Esophagus squamous epithelium (tissue), 5 donors: ENCODE measurements at regions not wholly inside any gene's neighbourhood (a gene's known extent, or its start where the extent isn't known, plus 50 kb on each side); places are given as distances from the start of the nearest gene placed in this dataset.
"Not testable (repeated sequence)": the region's sequence is repeated elsewhere in the genome, so short reads cannot be mapped to it uniquely, and the experiment has no call there.

Experiments used
- DNase-seq: peaks from one replicate; lab custom pipeline; 2025; lab: John Stamatoyannopoulos, UW
- H3K27ac ChIP-seq, 4 donors: fragments of 200-600 bp; sonication (generic); one replicate each; pipeline ENCODE4 v1.5.1; 2016 to 2019; ENCODE audit warnings: mild to moderate bottlenecking in 1 of 4
- H3K27me3 ChIP-seq, 4 donors: fragments of 200-600 bp; sonication (generic); 1 replicate in 3 of 4; 2 replicates in 1 of 4; pipeline versions ENCODE4 v1.5.1 to v1.6.0; 2017 to 2021; ENCODE audit warnings: antibody characterized with exemption in 1 of 4
- H3K36me3 ChIP-seq, 3 donors: fragments of 200-600 bp; sonication (generic); one replicate each; pipeline ENCODE4 v1.5.1; 2016 to 2019
- H3K4me1 ChIP-seq, 3 donors: fragments of 200-600 bp; sonication (generic); one replicate each; pipeline ENCODE4 v1.5.1; 2017 to 2019
- H3K4me3 ChIP-seq, 4 donors: fragments of 200-600 bp; sonication (generic); 1 replicate in 3 of 4; 2 replicates in 1 of 4; pipeline ENCODE4 v1.5.1; 2016 to 2019; ENCODE audit warnings: mild to moderate bottlenecking in 2 of 4, moderate library complexity in 1 of 4
- H3K9me3 ChIP-seq, 3 donors: fragments of 200-600 bp; sonication (generic); one replicate each; pipeline ENCODE4 v1.5.1; 2016 to 2019
- POLR2A ChIP-seq, 4 donors: fragments of 450-650 bp; IDR thresholded peaks; one replicate each; pipeline ENCODE4 v1.6.1; 2017; ENCODE audit warnings: antibody characterized with exemption in 4 of 4, mild to moderate bottlenecking in 4 of 4, moderate library complexity in 3 of 4
- WGBS, 2 donors: methylation state at CpG; one replicate each; pipeline ENCODE4 v1.1.5; 2018; 5-methylcytosine and 5-hydroxymethylcytosine counted together
- intact Hi-C: fragments of 100-400 bp; cut with DNase I; formaldehyde crosslinking; loops from one replicate; pipeline ENCODE4 v1.15.0; 2022
- TF ChIP-seq, protein P1 (sequence below), 6 experiments: fragments of 450-650 bp in 4 of 6; fragments of 200-600 bp in 2 of 6; sonication (generic) in 2 of 6; IDR thresholded peaks; one replicate each; pipeline ENCODE4 v1.5.1; 2016 to 2019; ENCODE audit warnings: antibody characterized with exemption in 6 of 6, mild to moderate bottlenecking in 4 of 6, moderate library complexity in 4 of 6
- donor health status: DM: yes; HTN: yes; CAD: no.

DNA sequence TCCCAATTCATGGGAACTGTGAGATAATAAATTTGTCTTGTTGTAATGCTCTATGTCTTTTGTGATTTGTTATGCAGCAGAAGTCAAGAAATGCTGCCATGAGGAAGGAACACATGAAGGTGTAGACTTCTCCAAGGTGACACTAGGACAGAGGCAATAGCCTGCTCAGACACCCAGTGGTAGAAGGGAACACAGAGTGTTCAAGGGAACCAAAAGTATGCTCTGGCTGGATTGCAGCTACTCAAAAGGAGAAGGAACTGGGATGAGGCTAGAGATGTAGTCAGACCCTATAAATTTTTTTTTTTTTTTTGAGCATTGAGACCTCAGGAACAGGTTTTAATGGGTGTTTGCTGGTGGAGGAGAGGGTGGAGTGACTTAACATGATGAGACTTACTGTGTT is 232.5 kb downstream of the PARP8 start:
- DNase-seq = no peak
- no peak overlapping the region for H3K27ac ChIP-seq
- TF ChIP-seq POLR2A (IDR thresholded peaks at IDR 0.05) = no peak
- TF ChIP-seq, protein P1, sequence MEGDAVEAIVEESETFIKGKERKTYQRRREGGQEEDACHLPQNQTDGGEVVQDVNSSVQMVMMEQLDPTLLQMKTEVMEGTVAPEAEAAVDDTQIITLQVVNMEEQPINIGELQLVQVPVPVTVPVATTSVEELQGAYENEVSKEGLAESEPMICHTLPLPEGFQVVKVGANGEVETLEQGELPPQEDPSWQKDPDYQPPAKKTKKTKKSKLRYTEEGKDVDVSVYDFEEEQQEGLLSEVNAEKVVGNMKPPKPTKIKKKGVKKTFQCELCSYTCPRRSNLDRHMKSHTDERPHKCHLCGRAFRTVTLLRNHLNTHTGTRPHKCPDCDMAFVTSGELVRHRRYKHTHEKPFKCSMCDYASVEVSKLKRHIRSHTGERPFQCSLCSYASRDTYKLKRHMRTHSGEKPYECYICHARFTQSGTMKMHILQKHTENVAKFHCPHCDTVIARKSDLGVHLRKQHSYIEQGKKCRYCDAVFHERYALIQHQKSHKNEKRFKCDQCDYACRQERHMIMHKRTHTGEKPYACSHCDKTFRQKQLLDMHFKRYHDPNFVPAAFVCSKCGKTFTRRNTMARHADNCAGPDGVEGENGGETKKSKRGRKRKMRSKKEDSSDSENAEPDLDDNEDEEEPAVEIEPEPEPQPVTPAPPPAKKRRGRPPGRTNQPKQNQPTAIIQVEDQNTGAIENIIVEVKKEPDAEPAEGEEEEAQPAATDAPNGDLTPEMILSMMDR (IDR thresholded peaks at IDR 0.05) = no peak

DNA sequence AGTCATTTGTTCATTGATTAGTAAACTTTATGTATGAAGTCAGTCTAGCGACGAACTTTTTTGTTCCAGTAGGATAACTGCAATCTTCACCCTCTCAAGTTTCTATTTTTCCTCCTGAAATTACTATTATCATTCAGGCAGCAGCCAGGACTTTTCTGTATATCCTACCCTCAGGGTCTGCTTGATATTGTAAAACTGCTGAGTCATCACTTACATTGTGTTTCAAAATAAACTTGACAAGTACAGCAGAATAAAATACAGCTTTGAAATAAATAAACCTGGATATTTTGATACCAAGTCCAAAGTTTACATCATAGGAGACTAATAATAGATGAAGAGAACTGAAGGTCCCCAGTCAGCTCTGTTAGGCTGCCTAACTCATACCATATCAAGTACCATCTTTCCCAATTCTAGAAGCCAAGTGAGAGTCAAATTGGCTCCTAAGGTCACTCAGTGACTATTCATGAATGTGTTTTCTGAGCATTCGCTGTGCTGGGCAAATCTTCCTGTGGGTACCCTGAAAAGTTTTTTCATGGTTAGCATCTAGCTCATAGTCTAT is 234.6 kb downstream of the PARP8 start:
- Histone ChIP-seq H3K36me3 (no peaks in the 10 kb centered on the region), H3K27ac (no peak overlapping the region), H3K27me3 (no peaks in the 10 kb centered on the region), H3K4me3 (no peak overlapping the region), H3K9me3 (no peaks in the 10 kb centered on the region), H3K4me1 (no peaks in the 10 kb centered on the region)
- TF ChIP-seq, protein P1 (IDR thresholded peaks at IDR 0.05) = no peak
- TF ChIP-seq POLR2A (IDR thresholded peaks at IDR 0.05) = no peak
- WGBS, 2 donors = 72 to 74% methylated on average over 3 of the region's 3 CpGs
- intact Hi-C loops = no loop called here
- DNase-seq = no peak

More for the DNA sequence above, 232.5 kb downstream of the PARP8 start:
- intact Hi-C loops = no loop called here
- no peaks in the 10 kb centered on the region for H3K4me1 ChIP-seq
- no peaks in the 10 kb centered on the region for H3K36me3 ChIP-seq
- no peaks in the 10 kb centered on the region for H3K27me3 ChIP-seq
- H3K9me3 ChIP-seq = no peaks in the 10 kb centered on the region
- no peak overlapping the region for H3K4me3 ChIP-seq

DNA sequence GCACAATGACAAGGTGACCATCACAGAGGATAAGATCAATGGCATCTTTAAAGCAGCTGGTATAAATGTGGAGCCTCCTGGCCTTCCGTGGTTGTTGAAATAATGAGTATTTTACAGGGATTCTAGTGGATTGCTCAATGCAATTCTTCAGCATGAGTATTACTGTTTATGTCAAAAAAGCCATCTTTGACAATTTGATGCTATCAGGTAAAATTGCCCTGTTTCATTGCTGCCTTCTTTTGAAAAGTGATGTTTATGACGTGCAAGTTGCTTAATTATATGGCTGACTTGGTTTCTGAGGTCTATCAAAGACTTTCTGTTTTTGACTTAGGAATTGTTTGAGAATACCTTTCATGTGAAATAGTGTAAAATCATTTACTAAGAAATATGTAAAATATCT is 237.2 kb downstream of the PARP8 start:
- TF ChIP-seq POLR2A (IDR thresholded peaks at IDR 0.05) = no peak
- TF ChIP-seq, protein P1 (IDR thresholded peaks at IDR 0.05) = no peak

DNA sequence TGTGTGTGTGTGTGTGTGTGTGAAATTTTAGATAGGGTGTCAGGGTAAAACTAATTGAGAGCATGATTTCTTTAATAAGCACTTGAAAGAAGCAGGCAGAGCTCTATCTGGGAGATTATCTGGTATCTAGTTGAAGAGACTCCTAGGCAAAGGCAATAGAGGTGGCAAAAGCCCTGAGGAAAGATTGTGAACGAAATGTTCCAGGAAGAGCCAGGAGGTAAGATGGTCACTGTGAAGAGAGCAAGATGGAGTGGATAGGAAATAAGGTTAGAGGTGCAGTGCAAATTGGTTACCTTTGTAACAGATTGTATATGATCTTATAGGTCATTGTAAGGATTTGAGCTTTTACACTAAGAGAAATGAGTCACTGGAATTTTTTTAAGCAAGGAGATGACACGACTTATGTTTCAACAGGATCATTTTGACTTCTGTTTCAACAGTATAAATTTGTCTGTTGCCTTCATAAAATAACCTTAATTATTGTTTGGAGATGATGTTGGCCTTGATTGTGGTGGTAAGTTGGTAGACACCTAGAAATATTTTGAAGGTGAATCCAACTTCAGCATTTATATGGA is 239.6 kb downstream of the PARP8 start:
- H3K4me1 ChIP-seq = no peaks in the 10 kb centered on the region
- H3K9me3 ChIP-seq = no peaks in the 10 kb centered on the region
- TF ChIP-seq POLR2A (IDR thresholded peaks at IDR 0.05) = no peak
- TF ChIP-seq, protein P1 (IDR thresholded peaks at IDR 0.05) = no peak
- H3K4me3 ChIP-seq = no peak overlapping the region
- DNase-seq = no peak
- H3K27me3 ChIP-seq = no peaks in the 10 kb centered on the region
- intact Hi-C loops = no loop called here
- 58 to 64% methylated on average over 2 of the region's 2 CpGs for WGBS, 2 donors
- H3K27ac ChIP-seq = no peak overlapping the region
- no peaks in the 10 kb centered on the region for H3K36me3 ChIP-seq

More for the DNA sequence above, 237.2 kb downstream of the PARP8 start:
- H3K9me3 ChIP-seq = no peaks in the 10 kb centered on the region
- no peak for DNase-seq
- no peak overlapping the region for H3K27ac ChIP-seq
- no peak overlapping the region for H3K4me3 ChIP-seq
- H3K4me1 ChIP-seq = no peaks in the 10 kb centered on the region
- intact Hi-C loops = no loop called here
- WGBS, 2 donors = 61 to 74% methylated on average over 2 of the region's 2 CpGs
- no peaks in the 10 kb centered on the region for H3K27me3 ChIP-seq
- H3K36me3 ChIP-seq = no peaks in the 10 kb centered on the region

DNA sequence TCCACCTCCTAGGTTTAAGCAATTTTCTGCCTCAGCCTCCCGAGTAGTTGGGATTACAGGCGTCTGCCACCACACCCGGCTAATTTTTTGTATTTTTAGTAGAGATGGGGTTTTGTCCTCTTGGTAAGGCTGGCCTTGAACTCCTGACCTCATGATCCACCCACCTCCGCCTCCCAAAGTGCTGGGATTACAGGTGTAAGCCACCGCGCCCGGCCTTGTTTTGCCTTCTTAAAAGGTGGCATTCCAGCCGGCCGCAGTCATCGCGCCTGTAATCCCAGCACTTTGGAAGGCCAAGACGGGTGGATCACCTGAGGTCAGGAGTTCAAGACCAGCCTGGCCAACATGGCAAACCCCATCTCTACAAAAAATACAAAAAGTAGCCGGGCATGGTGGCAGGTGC is 253.7 kb downstream of the PARP8 start:
- H3K36me3 ChIP-seq, H3K4me3 ChIP-seq, H3K27ac ChIP-seq, DNase-seq, H3K27me3 ChIP-seq, intact Hi-C loops, H3K9me3 ChIP-seq, H3K4me1 ChIP-seq: not testable (repeated sequence)
- 70 to 85% methylated on average over 4 to 10 of the region's 13 CpGs for WGBS, 2 donors
